ENCODE measurements at regions not wholly inside any gene's neighbourhood (a gene's known extent, or its start where the extent isn't known, plus 50 kb on each side); places are given as distances from the start of the nearest gene placed in this dataset.

DNA sequence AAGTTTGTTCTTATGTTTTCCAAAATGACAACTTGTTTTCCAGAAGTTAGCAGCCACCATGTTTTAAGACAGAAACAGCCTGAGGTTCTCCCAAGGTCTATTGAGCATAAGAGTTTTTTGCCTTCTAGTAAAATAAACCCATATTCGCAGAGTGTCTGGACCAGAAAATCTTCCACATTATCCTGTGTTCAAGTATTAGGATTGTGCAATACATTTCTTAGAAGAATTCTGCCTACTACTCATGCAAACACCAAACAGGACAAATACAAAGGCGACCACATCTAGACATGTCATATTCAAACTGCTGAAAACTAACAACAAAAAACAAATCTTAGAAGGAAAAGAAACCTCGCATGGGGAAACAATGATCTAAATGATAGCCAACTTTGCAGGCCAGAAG lies 145.4 kb upstream of the AHI1 start:
- DNase-seq (ENCODE audit: low read depth): no peak
- TF ChIP-seq MYC (IDR thresholded peaks at IDR 0.05; ENCODE audit: low read depth, low read length) (no peak), POLR2A (IDR thresholded peaks at IDR 0.05; ENCODE audit: extremely low read depth, insufficient read length) (no peak)
- TF ChIP-seq, protein P1, sequence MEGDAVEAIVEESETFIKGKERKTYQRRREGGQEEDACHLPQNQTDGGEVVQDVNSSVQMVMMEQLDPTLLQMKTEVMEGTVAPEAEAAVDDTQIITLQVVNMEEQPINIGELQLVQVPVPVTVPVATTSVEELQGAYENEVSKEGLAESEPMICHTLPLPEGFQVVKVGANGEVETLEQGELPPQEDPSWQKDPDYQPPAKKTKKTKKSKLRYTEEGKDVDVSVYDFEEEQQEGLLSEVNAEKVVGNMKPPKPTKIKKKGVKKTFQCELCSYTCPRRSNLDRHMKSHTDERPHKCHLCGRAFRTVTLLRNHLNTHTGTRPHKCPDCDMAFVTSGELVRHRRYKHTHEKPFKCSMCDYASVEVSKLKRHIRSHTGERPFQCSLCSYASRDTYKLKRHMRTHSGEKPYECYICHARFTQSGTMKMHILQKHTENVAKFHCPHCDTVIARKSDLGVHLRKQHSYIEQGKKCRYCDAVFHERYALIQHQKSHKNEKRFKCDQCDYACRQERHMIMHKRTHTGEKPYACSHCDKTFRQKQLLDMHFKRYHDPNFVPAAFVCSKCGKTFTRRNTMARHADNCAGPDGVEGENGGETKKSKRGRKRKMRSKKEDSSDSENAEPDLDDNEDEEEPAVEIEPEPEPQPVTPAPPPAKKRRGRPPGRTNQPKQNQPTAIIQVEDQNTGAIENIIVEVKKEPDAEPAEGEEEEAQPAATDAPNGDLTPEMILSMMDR (IDR thresholded peaks at IDR 0.05; ENCODE audit: low read depth, low read length): no peak
- TF ChIP-seq, protein P2, sequence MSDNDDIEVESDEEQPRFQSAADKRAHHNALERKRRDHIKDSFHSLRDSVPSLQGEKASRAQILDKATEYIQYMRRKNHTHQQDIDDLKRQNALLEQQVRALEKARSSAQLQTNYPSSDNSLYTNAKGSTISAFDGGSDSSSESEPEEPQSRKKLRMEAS (IDR thresholded peaks at IDR 0.05; ENCODE audit: low read depth, low read length): no peak
- H3K4me3 ChIP-seq (ENCODE audit: low read depth, low read length): no peak overlapping the region

DNA sequence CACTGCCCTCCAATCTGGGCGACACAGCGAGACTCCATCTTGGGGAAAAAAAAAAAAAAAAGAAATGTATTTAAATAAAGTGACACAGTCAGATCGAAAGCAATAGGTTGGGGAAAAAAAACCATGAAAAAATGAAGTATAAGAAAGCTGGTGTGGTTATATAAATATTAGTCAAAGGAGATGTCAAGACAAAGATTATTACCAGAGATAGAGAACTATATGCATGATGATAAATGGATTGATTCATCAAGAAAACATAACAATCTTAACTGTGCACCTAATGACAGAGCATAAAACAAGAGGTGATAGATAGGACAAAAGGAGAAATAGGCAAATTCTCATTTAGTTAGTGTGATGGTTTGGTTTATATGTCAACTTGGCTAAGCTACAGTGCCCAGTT lies 146.9 kb upstream of the AHI1 start:
- no peak for DNase-seq (ENCODE audit: low read depth)
- H3K4me3 ChIP-seq (ENCODE audit: low read depth, low read length): no peak overlapping the region
- TF ChIP-seq, protein P1 (IDR thresholded peaks at IDR 0.05; ENCODE audit: low read depth, low read length): no peak

DNA sequence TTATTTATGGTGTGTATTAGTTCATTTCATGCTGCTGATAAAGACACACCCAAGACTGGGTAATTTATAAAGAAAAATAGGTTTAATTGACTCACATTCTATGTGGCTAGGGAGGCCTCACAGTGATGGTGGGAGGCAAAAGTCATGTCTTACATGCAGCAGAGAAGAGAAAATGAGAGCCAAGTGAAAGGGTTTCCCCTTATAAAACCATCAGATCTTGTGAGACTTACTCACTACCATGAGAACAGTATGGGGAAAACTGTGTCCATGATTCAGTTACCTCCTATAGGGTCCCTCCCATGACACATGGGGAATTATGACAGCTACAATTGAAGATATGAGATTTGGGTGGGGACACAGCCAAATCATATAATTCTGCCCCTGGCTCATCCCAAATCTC lies 150.0 kb upstream of the AHI1 start:
- no peak for DNase-seq (ENCODE audit: low read depth)
- TF ChIP-seq POLR2A (IDR thresholded peaks at IDR 0.05; ENCODE audit: extremely low read depth, insufficient read length) (no peak), MYC (IDR thresholded peaks at IDR 0.05; ENCODE audit: low read depth, low read length) (no peak)
- TF ChIP-seq, protein P2 (IDR thresholded peaks at IDR 0.05; ENCODE audit: low read depth, low read length): no peak
- TF ChIP-seq, protein P1 (IDR thresholded peaks at IDR 0.05; ENCODE audit: low read depth, low read length): no peak
- no peak overlapping the region for H3K4me3 ChIP-seq (ENCODE audit: low read depth, low read length)

DNA sequence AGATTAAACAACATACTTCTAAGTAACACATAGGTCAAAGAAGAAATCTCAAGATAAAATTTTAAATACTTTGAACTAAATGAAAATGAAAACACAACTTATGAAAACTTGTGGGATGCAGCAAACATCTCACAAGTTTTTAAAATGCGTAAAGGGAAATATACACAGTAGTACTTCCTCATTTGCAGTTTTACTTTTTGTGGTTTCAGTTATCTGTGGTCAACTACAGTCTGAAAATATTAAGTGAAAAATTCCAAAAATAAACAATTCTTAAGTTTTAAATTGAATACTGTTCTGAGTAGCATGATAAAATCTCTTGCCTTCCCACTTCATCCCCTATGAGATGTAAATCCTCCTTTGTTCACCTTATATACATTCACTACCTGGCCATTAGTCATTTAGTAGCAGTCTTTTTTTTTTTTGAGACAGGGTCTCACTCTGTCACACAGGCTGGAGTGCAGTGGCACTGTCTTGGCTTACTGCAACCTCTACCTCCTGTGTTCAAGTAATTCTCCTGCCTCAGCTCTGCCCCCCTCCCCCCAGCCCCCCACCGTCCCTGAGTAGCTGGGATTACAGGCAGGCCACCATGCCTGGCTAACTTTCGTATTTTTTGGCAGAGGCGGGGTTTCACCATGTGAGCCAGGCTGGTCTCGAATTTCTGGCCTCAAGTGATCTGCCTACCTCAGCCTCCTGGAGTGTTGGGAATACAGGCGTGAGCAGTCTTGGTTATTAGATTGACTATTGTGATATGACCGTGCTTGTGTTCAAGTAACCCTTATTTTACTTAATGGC lies 154.6 kb upstream of the AHI1 start:
- DNase-seq (ENCODE audit: low read depth): peak; percentile 39
- TF ChIP-seq POLR2A (IDR thresholded peaks at IDR 0.05; ENCODE audit: extremely low read depth, insufficient read length): no peak
- TF ChIP-seq, protein P2 (IDR thresholded peaks at IDR 0.05; ENCODE audit: low read depth, low read length): no peak
- TF ChIP-seq, protein P1 (IDR thresholded peaks at IDR 0.05; ENCODE audit: low read depth, low read length): no peak
- no peak for TF ChIP-seq MYC (IDR thresholded peaks at IDR 0.05; ENCODE audit: low read depth, low read length)
- no peak overlapping the region for H3K4me3 ChIP-seq (ENCODE audit: low read depth, low read length)

DNA sequence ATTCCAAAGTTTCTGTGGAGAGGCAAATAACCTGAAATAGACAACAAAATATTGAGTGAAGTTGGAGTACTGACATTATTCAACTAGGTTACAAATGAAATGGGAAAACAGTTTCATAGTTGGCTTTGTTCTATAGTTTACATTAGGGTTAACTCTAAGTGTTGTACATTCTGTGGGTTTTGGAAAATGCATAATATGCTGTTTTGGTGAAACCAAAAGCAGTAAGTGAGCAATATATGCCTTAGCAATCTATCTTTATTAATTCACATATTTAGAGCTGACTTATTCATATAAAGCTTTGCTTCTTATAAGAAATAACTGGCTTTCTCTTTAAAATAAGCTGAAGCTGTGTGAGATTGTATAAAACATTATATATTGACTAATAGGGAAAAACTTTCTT lies 157.5 kb upstream of the AHI1 start:
- H3K4me3 ChIP-seq (ENCODE audit: low read depth, low read length): no peak overlapping the region
- no peak for TF ChIP-seq POLR2A (IDR thresholded peaks at IDR 0.05; ENCODE audit: extremely low read depth, insufficient read length)
- TF ChIP-seq, protein P2 (IDR thresholded peaks at IDR 0.05; ENCODE audit: low read depth, low read length): no peak
- TF ChIP-seq, protein P1 (IDR thresholded peaks at IDR 0.05; ENCODE audit: low read depth, low read length): no peak
- TF ChIP-seq MYC (IDR thresholded peaks at IDR 0.05; ENCODE audit: low read depth, low read length): no peak
- no peak for DNase-seq (ENCODE audit: low read depth)
